ENCODE measurements at regions not wholly inside any gene's neighbourhood (a gene's known extent, or its start where the extent isn't known, plus 50 kb on each side); places are given as distances from the start of the nearest gene placed in this dataset.
A peak's percentile ranks its signal among the peaks of the same experiment; 100 is the strongest.

GRCh38 chr12:98389593-98389992 is 125.8 kb upstream of the TMPO start:
- H3K36me3 ChIP-seq (ENCODE audit: control insufficient read depth in 2 of 2, insufficient read depth in 2 of 2, low read length in 1 of 2) = no peaks in the 10 kb centered on the region
- H3K4me1 ChIP-seq (ENCODE audit: control insufficient read depth, insufficient read depth, low read length) = no peaks in the 10 kb centered on the region
- no peak overlapping the region for H2AFZ ChIP-seq (ENCODE audit: control insufficient read depth, low read depth, low read length)
- H3K27me3 ChIP-seq (replicated peaks in 1 of 2; ENCODE audit: control insufficient read depth in 2 of 2, insufficient read depth in 2 of 2, low read length in 1 of 2) = peaks cover 0 to 3% of the 10 kb centered on the region in 2 experiments; a peak in 1 of 4 replicates
- DNase-seq (ENCODE audit: low read depth, low spot score) (no peak), FAIRE-seq (no peak), ATAC-seq (no peak)
- no peaks in the 10 kb centered on the region for H3K79me2 ChIP-seq (ENCODE audit: control insufficient read depth, insufficient read depth, low read length)
- ChIA-PET POLR2A (no interaction called here), CTCF (interaction anchor here (3.1 kb wide), 1 partner anchor 14 kb away, joined by 11 read pairs; no protein-coding TSS in a partner anchor), RAD21 (ENCODE audit: unreplicated experiment) (interaction anchor here (0.6 kb wide), 1 partner anchor 99 kb away, joined by 3 read pairs; no protein-coding TSS in a partner anchor), SMC1A (ENCODE audit: uncharacterized antibody, unreplicated experiment) (interaction anchor here (1.8 to 3.1 kb wide), 2 partner anchors 8 to 14 kb away, joined by 7 to 13 read pairs; no protein-coding TSS in a partner anchor)
- H3K9me3 ChIP-seq (replicated peaks; ENCODE audit: control insufficient read depth, insufficient read depth, low read length) = no peaks in the 10 kb centered on the region
- H4K20me1 ChIP-seq (ENCODE audit: control insufficient read depth, insufficient read depth) = no peaks in the 10 kb centered on the region
- in situ Hi-C loops (cut with MboI) (loop anchor here (25.0 kb wide), 1 partner anchor 1077 kb away; no protein-coding TSS in a partner anchor), intact Hi-C loops (cut with micrococcal nuclease; ENCODE audit: unreplicated experiment) (no loop called here)
- H3K9ac ChIP-seq (ENCODE audit: control insufficient read depth, insufficient read depth, low read length) = no peak overlapping the region
- H3K4me2 ChIP-seq (ENCODE audit: control insufficient read depth, insufficient read depth) = no peak overlapping the region
- H3K27ac ChIP-seq (ENCODE audit: control insufficient read depth, insufficient read depth) = no peak overlapping the region
- no peak for TF ChIP-seq JUNB (IDR thresholded peaks at IDR 0.05)
- BruUV-seq (replicated peaks) = no TSS peak
- H3K4me3 ChIP-seq = no peak overlapping the region
- WGBS (ENCODE audit: insufficient coverage, insufficient replicate concordance, low lambda C conversion rate, missing lambda C conversion rate) = 47% methylated on average over 2 of the region's 2 CpGs

GRCh38 chr12:98397323-98398105 is 117.9 kb upstream of the TMPO start:
- Histone ChIP-seq H3K9me3 (replicated peaks; ENCODE audit: control insufficient read depth, insufficient read depth, low read length) (no peaks in the 10 kb centered on the region), H3K27me3 (replicated peaks in 1 of 2; ENCODE audit: control insufficient read depth in 2 of 2, insufficient read depth in 2 of 2, low read length in 1 of 2) (no peaks in the 10 kb centered on the region), H2AFZ (ENCODE audit: control insufficient read depth, low read depth, low read length) (peak overlapping the region; percentile 98), H3K9ac (ENCODE audit: control insufficient read depth, insufficient read depth, low read length) (peak overlapping the region; percentile 39), H4K20me1 (ENCODE audit: control insufficient read depth, insufficient read depth) (no peaks in the 10 kb centered on the region), H3K36me3 (ENCODE audit: control insufficient read depth in 2 of 2, insufficient read depth in 2 of 2, low read length in 1 of 2) (no peaks in the 10 kb centered on the region), H3K4me2 (ENCODE audit: control insufficient read depth, insufficient read depth) (peak overlapping the region; percentile 94), H3K4me1 (ENCODE audit: control insufficient read depth, insufficient read depth, low read length) (peaks cover 23% of the 10 kb centered on the region), H3K4me3 (peak overlapping the region; percentile 63; the same call in 1 of the 2 replicates), H3K79me2 (ENCODE audit: control insufficient read depth, insufficient read depth, low read length) (no peaks in the 10 kb centered on the region), H3K27ac (ENCODE audit: control insufficient read depth, insufficient read depth) (no peak overlapping the region)
- no TSS peak for BruUV-seq (replicated peaks)
- ChIA-PET POLR2A (no interaction called here), SMC1A (ENCODE audit: uncharacterized antibody, unreplicated experiment) (interaction anchor here (0.5 to 2.2 kb wide), 9 partner anchors 9 to 1820 kb away, joined by 3 to 9 read pairs (median 5); no protein-coding TSS in a partner anchor), RAD21 (ENCODE audit: unreplicated experiment) (interaction anchor here (0.6 to 2.4 kb wide), 7 partner anchors 8 to 1249 kb away, joined by 3 to 7 read pairs (median 3); no protein-coding TSS in a partner anchor), CTCF (interaction anchor here (0.6 to 2.9 kb wide), 25 partner anchors 10 to 1818 kb away, joined by 3 to 27 read pairs (median 3); no protein-coding TSS in a partner anchor)
- peak; percentile 53 for DNase-seq (ENCODE audit: low read depth, low spot score)
- peak; percentile 94 for FAIRE-seq
- intact Hi-C loops (cut with micrococcal nuclease; ENCODE audit: unreplicated experiment) = loop anchor here (1.0 to 5.0 kb wide), 5 partner anchors 395 to 1820 kb away; no protein-coding TSS in a partner anchor
- peak; percentile 93 for ATAC-seq
- 19% methylated on average over 33 of the region's 33 CpGs for WGBS (ENCODE audit: insufficient coverage, insufficient replicate concordance, low lambda C conversion rate, missing lambda C conversion rate)
- in situ Hi-C loops (cut with MboI) = loop anchor here (10.0 to 25.0 kb wide), 4 partner anchors 1085 to 1813 kb away; no protein-coding TSS in a partner anchor
- TF ChIP-seq RAD21 (IDR thresholded peaks at IDR 0.05; ENCODE audit: insufficient read depth, low read depth, low read length) (peak; percentile 84), MLLT1 (IDR thresholded peaks at IDR 0.05) (0 out of 2 replicates have a peak, but pooled peaks have one; percentile 32), ZNF384 (IDR thresholded peaks at IDR 0.05; ENCODE audit: borderline replicate concordance, low read depth, low read length) (no peak), PKNOX1 (IDR thresholded peaks at IDR 0.05) (0 out of 2 replicates have a peak, but pooled peaks have one; percentile 5), EP300 (IDR thresholded peaks at IDR 0.05; ENCODE audit: borderline replicate concordance in 1 of 2, control insufficient read depth in 1 of 2, low read depth in 2 of 2, low read length in 2 of 2) (0 out of 4 replicates have a peak, but pooled peaks of 1 of the 2 experiments have one; percentile 13), ZNF207 (IDR thresholded peaks at IDR 0.05; ENCODE audit: borderline replicate concordance) (no peak), CBX5 (IDR thresholded peaks at IDR 0.05; ENCODE audit: low read depth) (0 out of 2 replicates have a peak, but pooled peaks have one; percentile 37), TBL1XR1 (IDR thresholded peaks at IDR 0.05; ENCODE audit: low read depth, low read length) (0 out of 2 replicates have a peak, but pooled peaks have one; percentile 20), RUNX3 (IDR thresholded peaks at IDR 0.05; ENCODE audit: low read length) (0 out of 2 replicates have a peak, but pooled peaks have one; percentile 8), SMC3 (IDR thresholded peaks at IDR 0.05; ENCODE audit: borderline replicate concordance, low read length) (peak; percentile 74), RB1 (IDR thresholded peaks at IDR 0.05; ENCODE audit: borderline replicate concordance) (peak; percentile 49; the same call in 1 of the 2 replicates)
